ENCODE measurements at regions not wholly inside any gene's neighbourhood (a gene's known extent, or its start where the extent isn't known, plus 50 kb on each side); places are given as distances from the start of the nearest gene placed in this dataset.

GRCh38 chr6:48184648-48185047 lies 73.7 kb upstream of the PTCHD4 start:
- no peak for DNase-seq
- TF ChIP-seq, protein P1, sequence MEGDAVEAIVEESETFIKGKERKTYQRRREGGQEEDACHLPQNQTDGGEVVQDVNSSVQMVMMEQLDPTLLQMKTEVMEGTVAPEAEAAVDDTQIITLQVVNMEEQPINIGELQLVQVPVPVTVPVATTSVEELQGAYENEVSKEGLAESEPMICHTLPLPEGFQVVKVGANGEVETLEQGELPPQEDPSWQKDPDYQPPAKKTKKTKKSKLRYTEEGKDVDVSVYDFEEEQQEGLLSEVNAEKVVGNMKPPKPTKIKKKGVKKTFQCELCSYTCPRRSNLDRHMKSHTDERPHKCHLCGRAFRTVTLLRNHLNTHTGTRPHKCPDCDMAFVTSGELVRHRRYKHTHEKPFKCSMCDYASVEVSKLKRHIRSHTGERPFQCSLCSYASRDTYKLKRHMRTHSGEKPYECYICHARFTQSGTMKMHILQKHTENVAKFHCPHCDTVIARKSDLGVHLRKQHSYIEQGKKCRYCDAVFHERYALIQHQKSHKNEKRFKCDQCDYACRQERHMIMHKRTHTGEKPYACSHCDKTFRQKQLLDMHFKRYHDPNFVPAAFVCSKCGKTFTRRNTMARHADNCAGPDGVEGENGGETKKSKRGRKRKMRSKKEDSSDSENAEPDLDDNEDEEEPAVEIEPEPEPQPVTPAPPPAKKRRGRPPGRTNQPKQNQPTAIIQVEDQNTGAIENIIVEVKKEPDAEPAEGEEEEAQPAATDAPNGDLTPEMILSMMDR (IDR thresholded peaks at IDR 0.05; ENCODE audit: low read depth, low read length, missing control alignments): no peak
- Histone ChIP-seq H3K36me3 (replicated peaks) (no peaks in the 10 kb centered on the region), H3K27ac (no peak overlapping the region), H3K4me3 (ENCODE audit: low read depth, low read length) (no peak overlapping the region), H3K27me3 (replicated peaks) (no peaks in the 10 kb centered on the region)
- in situ Hi-C loops (cut with HindIII; ENCODE audit: low pct_ligation_motif_present, low sequenced_read_pairs): no loop called here

GRCh38 chr6:48183811-48184605 lies 73.0 kb upstream of the PTCHD4 start:
- no peak for DNase-seq
- H3K27ac ChIP-seq: no peak overlapping the region
- no peaks in the 10 kb centered on the region for H3K27me3 ChIP-seq (replicated peaks)
- TF ChIP-seq, protein P1 (IDR thresholded peaks at IDR 0.05; ENCODE audit: low read depth, low read length, missing control alignments): no peak
- no peak overlapping the region for H3K4me3 ChIP-seq (ENCODE audit: low read depth, low read length)
- in situ Hi-C loops (cut with HindIII; ENCODE audit: low pct_ligation_motif_present, low sequenced_read_pairs): no loop called here
- no peaks in the 10 kb centered on the region for H3K36me3 ChIP-seq (replicated peaks)

- no peaks in the 10 kb centered on the region for H3K36me3 ChIP-seq (replicated peaks)
- TF ChIP-seq, protein P1 (IDR thresholded peaks at IDR 0.05; ENCODE audit: low read depth, low read length, missing control alignments): no peak
- H3K4me3 ChIP-seq (ENCODE audit: low read depth, low read length): no peak overlapping the region
- H3K27me3 ChIP-seq (replicated peaks): no peaks in the 10 kb centered on the region
- in situ Hi-C loops (cut with HindIII; ENCODE audit: low pct_ligation_motif_present, low sequenced_read_pairs): no loop called here
- no peak for DNase-seq
- H3K27ac ChIP-seq: no peak overlapping the region
Observed at GRCh38 chr6:48183178-48183577, 72.2 kb upstream of the PTCHD4 start.

GRCh38 chr6:48178700-48179099 lies 67.7 kb upstream of the PTCHD4 start:
- no peak for DNase-seq
- TF ChIP-seq, protein P1 (IDR thresholded peaks at IDR 0.05; ENCODE audit: low read depth, low read length, missing control alignments): no peak
- H3K4me3 ChIP-seq (ENCODE audit: low read depth, low read length): no peak overlapping the region
- in situ Hi-C loops (cut with HindIII; ENCODE audit: low pct_ligation_motif_present, low sequenced_read_pairs): no loop called here
- H3K36me3 ChIP-seq (replicated peaks): no peaks in the 10 kb centered on the region
- no peak overlapping the region for H3K27ac ChIP-seq
- no peaks in the 10 kb centered on the region for H3K27me3 ChIP-seq (replicated peaks)

DNA sequence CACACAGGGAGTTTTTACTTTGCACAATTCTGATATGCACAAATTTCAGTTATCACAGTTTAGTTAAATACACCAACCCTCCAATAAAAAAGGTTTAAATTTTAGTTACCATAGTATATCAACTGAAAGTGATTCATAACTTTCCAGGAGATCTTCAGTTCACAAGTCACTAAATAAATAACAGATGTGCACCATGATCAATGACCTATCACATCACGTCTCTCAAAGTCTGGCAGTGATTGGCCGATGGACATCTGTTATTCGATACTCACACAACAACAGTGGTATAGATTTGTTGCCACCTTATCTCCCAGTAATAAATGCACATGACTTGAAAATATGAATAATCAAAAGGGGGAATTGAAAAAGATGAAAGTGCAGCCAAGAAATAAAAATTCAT lies 66.8 kb upstream of the PTCHD4 start:
- Histone ChIP-seq H3K27me3 (replicated peaks) (no peaks in the 10 kb centered on the region), H3K36me3 (replicated peaks) (no peaks in the 10 kb centered on the region), H3K4me3 (ENCODE audit: low read depth, low read length) (no peak overlapping the region), H3K27ac (no peak overlapping the region)
- in situ Hi-C loops (cut with HindIII; ENCODE audit: low pct_ligation_motif_present, low sequenced_read_pairs): no loop called here
- DNase-seq: no peak
- TF ChIP-seq, protein P1 (IDR thresholded peaks at IDR 0.05; ENCODE audit: low read depth, low read length, missing control alignments): no peak
